Activated T-cell treated with anti-CD3 and anti-CD28 coated beads for 4 hours (primary cell): ENCODE measurements at regions not wholly inside any gene's neighbourhood (a gene's known extent, or its start where the extent isn't known, plus 50 kb on each side); places are given as distances from the start of the nearest gene placed in this dataset.
A peak's percentile ranks its signal among the peaks of the same experiment; 100 is the strongest.

Experiments
- DNase-seq: peaks from one replicate; pipeline ENCODE4 v3.0.0-alpha.2; 2020

DNA sequence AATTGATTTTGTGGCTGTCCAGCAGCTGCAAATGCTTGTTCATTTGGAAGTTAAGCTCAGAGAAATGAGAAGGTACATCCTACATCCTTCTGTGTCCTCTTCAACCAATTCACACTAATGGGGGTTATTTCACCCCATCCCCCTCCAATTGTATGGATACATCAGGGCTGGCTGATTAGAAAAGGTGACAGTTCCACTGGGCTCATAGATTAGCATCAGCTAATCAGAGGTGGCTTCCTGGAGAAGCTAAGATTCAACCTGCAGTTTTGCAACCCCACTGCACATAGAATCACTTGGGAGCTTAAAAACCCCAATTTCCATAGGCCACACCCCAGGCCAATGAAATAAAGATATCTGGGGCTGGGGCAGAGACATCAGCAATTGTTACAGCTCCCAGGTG, 217.7 kb upstream of the TLE3 start:
- DNase-seq = no peak

DNA sequence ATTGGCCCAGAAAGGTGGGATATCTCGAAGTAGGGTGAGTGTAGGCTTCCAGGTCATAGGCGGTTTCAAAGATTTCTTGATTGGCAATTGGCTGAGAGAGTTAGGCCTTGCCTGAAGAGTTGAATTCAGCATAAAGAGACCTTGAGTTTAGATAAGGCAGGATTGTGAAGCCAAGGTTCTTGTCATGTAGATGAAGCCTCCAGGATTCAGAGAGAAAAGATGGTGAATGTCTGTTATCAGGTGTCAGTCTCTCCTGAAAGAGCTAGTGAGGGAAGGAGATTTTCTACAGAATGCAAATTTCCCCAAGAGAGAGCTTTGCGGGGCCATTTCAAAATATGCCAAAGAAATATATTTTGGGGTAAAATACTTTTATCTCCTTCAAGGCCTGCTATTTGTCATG, 217.0 kb upstream of the TLE3 start:
- no peak for DNase-seq

DNA sequence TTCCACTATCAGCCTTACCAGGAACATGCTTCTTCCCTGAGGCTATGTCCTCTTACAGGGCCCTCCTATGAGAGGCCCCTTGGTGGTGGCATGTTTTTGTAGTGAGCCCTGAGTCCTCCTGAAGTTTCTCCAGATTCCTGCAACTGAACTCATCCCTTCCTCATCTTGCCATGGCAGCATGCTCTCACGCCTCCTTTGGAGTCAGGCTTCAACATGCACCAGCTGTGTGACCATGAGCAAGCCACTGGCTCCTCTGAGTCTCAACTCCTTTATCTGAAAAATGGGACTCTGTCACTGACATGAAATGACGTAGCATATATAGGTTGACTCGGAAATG, 216.3 kb upstream of the TLE3 start:
- DNase-seq = no peak

DNA sequence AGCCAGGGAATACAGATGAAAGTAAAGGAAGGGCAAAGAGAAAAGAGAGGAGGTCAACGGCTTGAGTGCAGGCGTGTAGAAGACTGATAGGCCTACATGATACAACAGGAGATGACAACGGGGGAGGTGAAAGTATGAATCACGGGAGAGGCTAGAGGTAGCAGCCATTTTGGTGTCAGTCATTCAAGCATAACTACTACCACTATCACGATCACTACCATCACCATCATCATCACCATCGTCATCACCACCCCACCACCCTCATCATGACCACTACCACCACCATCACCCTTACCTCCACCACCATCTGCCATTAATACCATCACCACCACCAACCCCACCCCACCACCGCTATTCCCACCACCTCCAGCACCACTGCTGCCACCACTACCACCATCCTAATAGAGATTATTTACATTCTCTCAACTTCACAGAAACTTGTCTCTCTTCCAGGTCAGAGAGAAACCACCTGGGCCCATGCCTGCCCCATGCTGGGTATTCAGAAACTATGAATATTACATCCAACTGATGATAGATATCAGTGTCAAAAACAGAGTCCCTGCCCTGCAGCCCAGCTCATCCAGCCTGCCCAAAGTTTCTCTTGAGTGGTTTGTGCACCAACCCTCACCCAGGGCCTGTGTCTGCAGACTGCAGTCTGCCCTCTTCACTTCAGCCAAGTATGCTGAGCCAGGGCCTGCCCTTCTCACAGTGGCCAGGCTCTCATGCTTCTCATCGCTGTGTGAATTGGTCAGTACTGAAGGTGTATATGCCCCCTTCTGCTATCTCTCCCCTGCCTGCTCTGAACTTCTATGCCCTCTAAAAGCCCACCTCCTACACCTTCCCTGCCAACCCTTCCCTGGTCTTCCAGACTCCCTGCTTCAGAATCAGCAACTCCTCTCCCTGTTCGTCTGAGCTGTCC, 215.6 kb upstream of the TLE3 start:
- DNase-seq = no peak

DNA sequence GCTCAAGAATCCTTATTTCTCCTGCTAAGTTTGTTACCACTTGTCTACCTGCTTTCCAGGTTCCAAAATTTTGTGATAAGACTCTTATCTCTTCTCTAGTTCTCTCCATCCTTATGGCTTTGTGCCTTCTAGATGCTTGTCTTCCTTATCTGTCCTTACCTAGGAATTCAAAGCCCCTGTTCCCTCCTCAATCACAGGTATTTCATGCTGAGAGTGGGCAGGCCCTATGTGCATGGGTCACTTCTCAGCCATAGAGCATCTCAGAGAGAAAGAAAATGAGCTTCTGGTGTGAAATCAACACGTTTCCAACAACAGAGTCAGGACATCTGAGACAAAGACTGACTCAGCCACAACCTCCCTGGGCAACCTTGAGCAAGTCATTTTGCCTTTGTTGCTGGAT, 214.1 kb upstream of the TLE3 start:
- DNase-seq = no peak

DNA sequence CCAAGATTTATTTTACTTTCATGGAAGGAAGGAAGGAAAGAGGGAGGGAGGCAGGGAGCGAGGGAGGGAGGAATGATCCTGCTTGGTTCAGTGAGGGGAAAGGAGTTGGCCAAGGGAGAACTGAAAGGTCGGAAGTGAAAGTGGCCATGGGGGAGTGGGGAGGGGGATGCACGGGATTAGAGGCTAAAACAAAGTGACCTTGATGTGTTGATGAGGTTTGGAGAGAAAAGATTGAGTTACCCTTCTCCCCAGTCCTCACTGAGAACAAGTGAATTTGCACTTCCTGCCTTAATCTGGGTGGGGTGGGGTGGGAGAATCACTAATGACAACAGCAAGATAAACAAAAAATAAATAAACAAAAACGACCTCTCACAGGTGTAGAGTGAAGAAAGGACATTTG, 212.0 kb upstream of the TLE3 start:
- DNase-seq = no peak

DNA sequence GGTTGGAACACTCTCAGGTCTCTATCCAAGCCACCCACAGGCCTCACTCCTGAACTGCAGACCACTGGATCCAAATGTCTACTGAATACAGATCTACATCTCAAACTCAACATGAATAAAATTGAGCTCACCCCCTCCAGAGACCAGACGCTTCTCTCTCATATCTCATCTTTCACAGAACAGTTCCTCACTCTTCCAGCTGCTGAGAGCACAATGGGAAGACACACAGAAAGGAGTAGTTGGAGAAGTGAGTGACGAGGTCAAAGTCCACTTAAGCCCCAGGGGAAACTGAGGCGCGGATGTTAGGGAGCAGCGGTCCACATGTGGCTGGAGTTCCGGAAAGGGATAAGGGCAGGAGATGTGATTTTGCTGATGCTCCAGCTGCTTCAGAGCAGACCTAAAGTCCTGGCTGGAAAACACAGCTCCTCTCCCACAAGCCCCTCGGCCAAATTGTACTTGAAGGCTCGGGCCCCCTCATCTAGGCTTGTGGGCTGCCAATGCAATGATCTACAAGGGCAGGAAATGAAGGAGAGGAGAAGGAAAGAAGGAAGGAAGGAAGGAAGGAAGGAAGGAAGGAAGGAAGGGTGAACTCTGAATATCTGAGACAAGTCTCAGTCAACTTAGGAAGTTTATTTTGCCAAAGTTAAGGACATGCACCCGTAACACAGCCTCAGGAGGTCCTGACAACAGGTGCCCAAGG, 211.2 kb upstream of the TLE3 start:
- no peak for DNase-seq

DNA sequence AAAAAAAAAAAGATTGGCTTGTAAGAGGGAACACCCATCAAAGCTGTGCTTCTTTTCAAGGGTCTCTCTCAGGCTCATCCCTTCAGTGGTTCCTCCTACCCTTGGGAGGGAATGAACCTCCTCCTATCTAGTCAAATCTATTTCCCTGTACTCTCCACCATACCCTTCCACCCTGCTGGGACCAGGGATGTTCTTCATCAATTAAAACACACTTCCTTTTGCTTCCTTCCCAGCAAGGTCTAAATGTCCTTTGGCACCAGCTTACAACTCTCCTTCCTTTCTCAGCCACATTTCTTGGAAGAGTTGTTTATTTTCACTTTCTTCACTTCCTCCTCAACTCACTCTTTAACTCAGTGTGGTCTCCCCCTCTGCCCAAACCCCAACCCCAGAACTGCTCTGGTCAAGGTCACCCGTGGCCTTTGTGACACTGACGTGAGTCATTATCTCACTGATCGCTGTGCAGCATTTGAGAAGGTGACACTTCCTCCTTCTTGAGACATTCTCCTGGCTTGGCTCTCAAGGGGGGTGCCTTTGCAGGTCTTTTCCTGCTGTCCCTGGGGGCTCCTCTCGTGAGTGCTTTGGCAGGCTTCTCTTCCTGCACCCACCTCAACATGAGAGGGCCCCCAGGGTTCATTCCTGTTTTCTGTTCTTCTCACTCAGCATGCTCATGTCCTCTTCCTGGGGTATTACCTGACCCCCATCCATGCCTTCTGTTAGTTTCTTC, 210.5 kb upstream of the TLE3 start:
- DNase-seq = no peak

DNA sequence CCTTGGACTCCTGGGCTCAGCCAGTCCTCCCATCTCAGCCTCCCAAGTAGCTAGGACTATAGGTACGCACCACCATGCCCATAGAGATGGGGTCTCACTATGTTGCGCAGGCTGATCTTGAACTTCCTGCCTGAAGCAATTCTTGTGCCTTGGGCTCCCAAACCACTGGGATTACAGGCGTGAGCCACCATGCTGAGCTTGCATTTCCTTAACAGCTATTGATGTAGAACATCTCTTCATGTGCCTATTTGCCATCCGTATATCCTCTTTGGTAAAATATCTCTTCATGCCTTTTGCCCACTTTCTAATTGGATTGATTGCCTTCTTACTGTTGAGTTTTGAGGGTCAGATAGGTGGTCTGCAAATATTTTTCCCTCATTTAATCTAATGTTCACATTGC, 208.9 kb upstream of the TLE3 start:
- DNase-seq = no peak

DNA sequence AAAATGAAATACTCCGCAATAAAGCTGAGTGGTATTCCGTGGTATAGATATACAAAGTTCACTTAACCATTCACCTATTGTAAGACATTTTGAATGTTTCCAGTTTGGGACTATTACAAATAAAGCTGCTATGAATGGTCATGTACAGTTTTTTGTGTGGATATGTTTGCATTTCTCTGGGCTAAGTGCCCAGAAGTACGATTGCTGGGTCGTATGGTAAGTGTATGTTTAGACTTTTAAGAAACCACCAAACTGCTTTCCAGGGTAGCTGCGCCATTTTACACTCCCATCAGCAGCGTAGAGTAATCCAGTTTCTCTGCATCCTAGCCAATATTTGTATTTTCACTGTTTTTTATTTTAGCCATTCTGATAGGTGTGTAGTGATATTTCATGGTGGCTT, 208.4 kb upstream of the TLE3 start:
- no peak for DNase-seq

DNA sequence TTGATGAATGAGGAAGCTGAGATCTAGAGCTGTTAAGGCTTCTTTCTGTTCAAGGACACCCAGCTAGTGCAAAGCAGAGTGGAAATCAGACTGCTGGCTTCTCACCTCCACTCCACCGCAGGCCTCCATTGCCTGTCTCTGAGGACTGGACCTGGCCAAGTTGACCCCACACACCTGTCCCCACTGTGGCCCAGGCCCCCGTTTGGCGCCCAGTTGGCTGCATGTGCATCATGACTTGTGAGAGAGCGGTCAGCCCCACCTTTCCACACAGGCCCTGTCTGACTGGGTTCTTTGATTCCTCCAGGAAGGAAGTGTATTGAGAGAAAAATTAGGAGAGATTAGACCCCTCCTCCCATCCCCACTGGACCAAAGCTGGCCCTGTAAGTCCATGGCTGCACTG, 206.3 kb upstream of the TLE3 start:
- no peak for DNase-seq

DNA sequence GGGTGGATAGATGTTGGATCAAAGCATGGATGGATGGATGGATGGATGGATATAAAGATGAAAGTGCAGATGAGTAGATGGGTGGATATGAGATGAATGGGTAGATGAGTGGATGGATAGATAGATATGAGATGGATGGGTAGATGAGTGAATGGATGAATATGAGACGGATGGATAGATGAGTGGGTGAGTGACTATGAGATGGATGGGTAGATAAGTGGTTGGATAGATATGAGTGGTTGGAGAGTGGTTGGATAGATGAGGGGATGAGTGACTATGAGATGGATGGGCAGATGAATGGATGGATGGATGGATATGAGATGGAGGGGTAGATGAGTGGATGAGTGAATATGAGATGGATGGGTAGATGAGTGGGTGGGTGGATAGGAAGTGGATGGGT, 204.6 kb upstream of the TLE3 start:
- no peak for DNase-seq

DNA sequence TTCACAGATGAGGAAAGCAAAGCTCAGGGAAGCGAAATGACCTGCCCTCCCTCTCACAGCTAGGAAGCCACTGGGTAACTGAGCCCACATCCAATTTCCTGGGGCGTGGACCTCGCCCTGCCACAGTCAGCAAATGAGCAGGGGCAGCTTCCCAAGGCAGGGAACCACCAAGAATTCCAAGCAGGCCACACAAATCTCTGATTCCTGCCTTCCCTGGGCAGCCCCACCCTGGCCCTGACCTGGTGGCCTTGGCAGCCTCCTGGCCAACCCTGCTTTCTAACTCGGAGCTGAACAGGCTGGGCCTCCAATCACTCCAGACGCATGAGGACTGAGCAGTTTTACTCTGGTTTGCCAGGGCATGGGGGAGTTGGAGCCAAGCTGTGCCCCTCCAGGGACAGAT, 203.7 kb upstream of the TLE3 start:
- no peak for DNase-seq

DNA sequence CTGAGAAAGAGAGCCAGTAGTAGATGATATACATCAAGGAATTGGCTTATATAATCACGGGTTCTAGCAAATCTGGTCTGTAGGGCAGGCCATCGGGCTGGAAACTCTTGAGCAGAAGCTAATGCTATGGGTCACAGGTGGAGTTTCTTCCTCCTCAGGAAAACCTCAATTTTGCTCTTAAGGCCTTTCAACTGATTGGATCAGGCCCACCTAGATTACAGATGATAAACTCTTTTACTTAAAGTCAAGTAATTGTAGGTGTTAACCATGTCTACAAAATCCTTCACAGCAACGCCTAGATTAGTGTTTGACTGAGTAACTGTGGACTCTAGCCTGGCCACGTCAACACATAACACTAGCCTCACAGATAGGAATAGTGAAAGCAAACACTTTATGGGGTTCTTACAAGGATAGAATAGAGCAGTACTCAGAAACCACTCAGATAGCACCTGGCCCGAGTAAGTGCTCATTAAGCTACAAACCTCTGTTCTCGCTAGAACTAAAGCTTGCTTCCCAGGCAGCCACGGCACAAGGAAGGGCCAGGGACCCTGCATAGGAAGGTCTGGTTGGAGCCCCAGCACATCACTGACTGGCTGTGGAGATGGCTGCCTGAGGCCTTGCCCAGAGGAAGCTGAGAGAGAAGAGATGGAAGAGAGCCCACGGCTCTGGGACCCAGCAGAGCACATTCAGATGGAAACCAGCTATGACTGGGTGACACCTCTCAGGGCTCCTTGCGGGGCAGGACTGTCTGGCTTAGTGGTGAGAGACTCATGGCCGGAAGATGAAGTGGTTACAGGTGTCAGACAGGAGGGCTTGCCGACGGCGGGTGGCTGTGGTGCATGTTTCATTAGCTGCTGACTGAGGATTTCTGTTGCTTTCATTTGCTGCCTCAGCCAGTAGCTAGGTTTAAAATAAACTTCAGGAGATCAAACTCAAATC, 202.5 kb upstream of the TLE3 start:
- peak; percentile 40 for DNase-seq

DNA sequence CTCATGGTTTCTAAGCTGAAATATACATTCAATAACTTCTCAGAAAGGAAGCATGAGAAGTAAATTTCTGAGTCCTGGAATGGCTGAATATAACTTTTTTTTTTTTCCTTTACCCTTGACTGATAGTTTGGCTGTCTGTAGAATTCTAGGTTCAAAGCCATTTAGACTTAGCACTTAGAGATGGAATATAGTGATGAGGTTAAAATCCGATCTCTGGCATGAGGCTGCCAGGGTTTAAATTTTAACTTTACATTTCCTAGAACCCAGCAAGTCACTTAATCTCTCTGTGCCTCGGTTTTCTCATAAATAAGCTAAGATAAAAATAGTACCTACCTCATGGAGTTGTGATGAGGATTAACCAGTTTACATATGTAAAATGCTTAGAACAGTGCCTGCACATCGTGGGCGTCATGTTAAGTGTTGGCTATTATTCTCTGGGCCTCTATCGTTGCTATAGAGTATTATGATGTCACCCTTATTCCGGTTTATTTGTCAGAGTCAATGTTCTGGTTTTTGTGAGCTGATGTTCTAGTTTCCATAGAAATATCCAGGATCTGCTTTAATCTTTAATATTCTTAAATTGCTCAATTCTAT, 199.8 kb upstream of the TLE3 start:
- DNase-seq = no peak

DNA sequence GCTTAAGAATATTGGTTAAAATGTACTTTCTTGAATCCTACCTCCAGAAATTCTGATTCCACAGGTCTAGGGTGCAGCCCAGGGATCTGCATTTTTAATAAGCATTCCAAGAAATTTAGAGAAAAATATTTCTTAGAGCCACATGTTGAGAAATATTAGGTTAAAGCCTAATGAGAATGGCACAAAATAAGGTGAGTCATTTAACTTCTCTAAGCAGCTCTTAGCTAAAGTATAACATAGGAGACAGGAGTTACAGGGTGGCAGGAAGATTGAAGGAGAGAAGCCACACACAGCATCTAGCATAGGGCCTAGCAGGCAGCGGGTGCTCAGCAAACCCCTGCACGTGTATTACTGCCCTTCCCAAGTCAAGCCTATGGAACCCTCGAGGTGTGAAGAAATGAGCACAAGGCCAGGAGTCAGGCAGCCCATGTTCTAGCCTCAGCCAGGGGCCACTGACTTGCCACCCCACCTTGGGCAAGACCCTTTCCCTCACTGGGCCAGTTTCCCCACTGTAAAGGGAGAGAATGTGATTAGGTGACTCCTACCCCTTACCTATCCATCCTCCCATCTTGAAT, 197.1 kb upstream of the TLE3 start:
- no peak for DNase-seq

DNA sequence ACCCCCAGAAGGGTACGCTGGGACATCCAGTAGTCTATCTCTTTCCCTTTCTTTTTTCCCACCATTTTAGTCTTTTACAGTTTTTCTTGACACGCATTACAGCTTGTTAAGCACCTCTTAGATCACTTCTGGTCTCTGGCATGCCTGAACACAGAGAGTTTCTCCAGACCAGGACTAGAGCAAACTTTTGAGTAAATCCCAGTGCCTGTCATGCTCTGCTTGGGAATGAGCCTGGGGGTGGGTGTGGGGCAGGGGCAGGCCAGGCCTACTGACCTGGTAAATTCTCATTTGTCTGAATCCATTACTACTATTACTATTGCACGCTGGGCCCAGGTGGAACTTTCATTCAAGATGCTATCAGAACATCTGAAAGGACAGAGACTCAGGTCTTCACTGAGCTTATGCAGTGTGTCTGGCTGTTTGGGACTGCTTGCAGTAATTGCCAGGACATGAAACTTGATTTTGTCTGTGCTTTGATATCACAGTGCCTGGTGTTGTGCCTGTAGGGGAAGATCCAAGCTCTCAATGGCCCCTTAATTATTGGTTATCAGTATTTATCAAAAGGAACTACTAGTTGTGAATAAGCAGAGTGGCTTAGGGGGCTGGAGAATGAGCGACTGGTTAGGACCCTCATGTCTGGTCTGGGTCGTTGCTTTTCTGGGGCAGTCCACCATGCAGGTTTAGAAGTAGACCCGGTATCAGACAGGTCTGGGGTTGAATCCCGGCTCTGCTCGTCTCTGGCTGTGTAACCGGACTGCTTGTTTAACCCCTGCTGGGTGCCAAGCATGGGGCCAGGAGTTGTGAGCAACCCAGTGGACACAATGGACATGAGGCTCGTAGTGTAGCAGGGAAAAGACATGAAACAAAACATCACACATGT, 196.1 kb upstream of the TLE3 start:
- DNase-seq = no peak

DNA sequence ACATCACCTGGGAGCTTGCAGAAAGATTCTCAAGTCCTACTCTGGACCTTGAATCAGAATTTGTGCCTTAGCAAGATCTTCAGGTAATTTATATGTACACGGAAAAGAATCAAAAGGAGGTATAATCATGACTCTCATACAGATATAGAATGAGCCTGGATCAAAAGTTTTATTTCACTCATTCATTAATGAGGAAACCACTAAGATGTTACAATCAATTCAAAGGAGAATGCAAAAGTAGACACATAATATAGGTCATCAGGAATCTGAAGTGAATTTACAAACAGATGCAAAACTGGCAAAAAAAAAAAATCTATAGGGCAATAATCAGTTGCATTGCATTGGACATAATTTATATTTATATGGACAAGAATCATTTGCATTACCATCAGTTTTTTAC, 195.4 kb upstream of the TLE3 start:
- no peak for DNase-seq

DNA sequence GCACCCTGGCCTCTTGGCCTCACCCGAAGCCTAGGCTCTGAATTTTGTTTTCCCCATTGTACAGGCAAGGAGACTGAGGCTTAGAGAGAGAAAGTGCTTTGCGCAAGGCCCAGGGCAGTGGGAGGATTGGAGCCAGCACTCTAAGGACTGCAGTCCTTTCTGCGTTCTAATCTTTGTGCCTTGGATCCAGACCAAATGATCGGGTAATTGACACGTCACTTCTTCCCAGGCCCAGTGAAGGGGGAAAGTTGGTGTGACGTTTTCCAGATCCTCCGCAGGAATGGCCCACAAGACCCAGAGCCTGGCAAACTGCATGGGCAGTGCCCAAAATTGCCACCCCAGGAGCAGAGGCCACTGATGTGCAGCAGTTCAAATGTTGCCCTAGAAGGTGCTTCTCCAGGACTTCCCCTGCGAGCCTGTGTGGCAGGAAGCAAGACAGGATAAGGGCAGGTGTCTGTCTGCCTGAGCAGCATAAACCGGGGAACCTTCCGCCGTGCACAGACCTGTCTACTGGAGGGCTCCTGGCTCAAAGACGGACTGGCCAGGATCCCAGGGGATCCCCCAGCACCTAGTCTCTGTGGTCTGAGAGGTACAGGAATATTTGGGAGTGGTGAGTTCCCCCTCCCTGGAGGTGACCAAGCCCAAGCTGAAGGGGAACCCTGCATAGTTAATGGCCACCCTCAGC, 194.5 kb upstream of the TLE3 start:
- DNase-seq = no peak

DNA sequence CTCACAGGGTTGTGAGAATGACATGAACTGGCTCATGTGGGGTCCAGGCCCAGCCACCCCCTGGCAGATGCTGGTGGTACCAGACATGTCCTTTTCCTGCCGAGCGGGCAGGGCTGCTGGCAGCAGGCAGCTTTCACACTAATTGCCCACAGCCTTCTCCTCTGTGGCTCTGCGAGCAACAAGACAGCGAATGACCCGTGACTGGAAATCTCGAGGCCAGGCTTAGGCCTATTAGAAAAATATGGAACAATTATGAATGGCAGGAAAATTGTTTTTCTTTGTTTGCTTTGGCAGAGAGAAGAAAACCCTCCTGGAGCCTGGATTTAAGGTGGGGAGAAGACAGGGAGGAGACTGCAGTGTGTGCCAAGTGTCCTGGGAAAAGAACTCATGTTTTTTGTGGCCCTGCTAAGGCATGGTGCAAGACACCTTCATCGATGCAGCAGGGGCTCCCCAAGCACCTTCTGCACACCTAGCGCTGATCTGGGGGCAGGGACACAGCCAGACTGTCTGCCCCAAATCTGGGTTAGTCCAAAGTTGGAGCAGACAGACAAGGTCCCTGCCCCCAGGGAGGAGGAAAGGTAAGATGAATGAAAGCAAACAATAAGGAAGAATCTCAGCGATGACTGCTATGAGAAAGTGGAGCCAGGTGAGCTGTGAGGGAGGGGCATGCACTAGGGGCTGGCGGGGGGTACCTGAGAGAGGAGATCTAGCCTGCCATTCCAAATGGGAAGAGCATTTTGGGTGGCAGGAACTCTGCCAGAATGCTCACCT, 193.8 kb upstream of the TLE3 start:
- no peak for DNase-seq
